HG02973 (cell line): ENCODE measurements at regions not wholly inside any gene's neighbourhood (a gene's known extent, or its start where the extent isn't known, plus 50 kb on each side); places are given as distances from the start of the nearest gene placed in this dataset.

ENCODE experiments used
- ATAC-seq: cut with Tn5 transposase; IDR thresholded peaks from one replicate; pipeline ENCODE4 v1.9.1; 2021; ENCODE audit warnings: moderate library complexity; ENCODE audit not compliant: unreplicated experiment

DNA sequence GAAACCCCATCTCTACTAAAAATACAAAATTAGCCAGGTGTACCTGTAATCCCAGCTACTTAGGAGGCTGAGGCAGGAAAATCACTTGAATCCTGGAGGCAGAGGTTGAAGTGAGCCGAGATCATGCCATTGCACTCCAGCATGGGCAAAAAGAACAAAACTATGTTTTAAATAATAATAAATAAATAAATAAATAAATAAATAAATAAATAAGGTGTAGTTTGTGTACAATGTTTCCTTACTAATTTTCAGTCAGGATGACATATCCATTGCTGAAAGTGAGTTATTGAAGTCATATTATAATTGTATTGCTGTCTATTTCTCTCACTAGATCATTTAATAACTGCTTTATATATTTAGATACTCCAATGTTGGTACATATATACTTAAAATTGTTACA lies 581.5 kb upstream of the DAB2 start:
- no peak for ATAC-seq

DNA sequence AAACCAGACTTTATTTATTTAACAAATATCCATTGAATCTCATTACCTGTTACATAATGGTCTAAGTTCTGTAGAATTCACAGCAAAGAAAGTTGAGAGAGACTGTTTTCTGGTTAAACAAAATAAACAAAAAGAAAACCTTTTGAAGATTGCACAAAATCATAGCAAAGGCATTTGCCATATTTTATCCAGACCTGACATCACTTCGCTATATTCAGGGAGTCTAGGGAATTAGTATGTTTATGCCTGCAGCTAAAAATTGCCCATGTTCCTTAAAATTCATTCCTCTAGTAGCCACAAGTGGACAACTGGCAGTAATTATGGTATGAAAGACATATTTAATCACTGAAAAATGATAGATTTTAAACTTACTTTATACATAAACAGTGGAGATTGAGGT lies 577.0 kb upstream of the DAB2 start:
- no peak for ATAC-seq

DNA sequence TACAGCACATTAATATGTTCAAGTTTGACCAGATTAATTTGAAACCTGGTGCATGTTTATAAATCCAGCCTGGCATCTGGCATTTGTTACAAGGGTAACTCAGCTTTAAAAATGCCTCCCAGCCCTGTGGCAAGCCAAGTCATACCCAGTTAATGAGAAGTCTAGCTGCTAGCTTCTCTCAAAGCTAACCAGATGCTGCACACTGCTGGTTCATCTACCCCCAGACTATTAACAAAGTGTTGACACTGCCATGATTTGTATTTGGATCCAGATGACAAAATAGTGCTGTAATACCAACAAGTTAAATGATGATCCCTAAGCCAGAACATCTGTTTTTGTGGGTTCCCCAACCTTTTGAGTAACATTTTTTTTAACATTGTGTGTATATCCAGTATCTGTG lies 573.7 kb upstream of the DAB2 start:
- no peak for ATAC-seq

DNA sequence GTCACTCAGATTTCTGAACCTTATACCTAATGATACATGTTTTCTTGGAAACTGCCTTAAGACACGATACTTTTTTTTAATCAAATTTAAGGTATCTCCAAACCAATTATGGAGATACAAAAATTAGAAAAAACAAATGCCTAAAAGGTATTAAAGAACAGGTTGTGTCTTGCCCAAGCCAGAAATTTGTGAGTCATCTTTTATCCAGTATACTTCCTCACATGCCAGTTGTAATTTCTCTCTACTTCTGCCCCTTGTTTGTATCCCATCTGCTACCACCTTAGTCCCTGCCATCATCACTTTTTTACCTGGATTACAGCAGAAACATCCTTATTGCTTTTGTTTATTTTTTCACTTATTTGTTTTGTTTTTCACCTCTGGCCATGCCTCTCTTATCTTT lies 571.2 kb upstream of the DAB2 start:
- ATAC-seq, result no peak

DNA sequence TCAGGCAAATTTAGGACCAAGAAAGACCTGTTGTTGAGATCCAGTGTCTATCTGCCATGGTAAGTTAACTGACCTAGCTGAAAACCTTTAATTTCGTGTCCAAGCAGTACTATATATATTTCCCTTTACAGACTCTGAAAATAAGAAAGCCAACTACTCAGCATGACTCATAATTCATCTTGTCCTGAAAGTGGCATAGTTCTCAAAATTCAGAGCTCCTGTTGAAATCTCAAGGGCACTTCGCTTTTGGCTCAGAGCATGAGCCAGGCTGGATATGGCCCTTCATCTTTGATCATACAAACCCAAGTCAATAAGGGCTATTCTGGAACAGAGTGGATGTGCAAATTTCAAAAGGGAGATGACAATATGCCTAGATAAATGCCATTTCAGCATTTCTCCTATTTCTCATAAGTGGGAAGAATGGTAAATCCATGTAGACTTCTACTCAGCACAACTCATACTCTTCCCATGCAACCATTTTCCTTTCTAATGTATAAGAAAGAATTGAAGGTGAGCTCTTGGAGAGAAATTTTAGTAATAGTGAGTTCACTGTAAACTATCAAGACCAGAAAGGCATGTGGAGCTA lies 567.9 kb upstream of the DAB2 start:
- no peak for ATAC-seq

DNA sequence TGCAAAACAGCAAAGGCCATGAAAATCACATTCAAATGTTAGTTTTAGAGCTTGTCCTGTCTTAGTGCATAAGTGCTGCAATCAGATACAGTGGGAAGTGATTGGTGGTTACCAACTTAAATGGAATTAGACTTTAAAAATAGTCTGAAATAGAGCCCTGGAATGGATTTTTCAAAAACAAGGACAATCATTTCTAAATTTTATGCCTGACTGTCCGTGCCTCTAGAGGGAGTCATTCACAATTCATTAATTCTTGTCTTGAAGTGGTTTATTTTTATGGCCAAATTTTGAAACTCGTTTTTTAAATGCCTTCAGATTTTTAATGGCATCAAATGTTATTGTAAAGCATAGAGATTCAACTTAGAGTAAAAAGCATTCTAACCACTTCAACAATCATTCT lies 561.8 kb upstream of the DAB2 start:
- no peak for ATAC-seq

DNA sequence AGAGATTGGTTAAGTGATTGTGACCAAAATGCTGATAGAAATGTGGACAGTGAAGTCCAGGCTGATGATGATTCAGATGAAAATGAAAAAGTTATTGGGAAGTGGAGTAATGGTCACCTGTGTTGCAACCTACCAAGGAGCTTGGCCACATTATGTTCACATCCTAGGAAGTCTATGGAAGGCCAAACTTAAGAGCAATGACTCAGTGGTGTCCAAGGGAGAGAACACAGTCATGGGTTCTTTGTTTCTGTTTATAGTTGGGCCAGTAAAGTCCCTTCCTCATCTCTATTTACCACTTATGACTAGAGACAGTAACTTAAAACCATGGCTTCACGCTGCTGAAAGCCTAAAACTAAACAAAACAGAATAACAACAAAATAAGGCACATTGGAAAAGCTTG lies 555.3 kb upstream of the DAB2 start:
- no peak for ATAC-seq

DNA sequence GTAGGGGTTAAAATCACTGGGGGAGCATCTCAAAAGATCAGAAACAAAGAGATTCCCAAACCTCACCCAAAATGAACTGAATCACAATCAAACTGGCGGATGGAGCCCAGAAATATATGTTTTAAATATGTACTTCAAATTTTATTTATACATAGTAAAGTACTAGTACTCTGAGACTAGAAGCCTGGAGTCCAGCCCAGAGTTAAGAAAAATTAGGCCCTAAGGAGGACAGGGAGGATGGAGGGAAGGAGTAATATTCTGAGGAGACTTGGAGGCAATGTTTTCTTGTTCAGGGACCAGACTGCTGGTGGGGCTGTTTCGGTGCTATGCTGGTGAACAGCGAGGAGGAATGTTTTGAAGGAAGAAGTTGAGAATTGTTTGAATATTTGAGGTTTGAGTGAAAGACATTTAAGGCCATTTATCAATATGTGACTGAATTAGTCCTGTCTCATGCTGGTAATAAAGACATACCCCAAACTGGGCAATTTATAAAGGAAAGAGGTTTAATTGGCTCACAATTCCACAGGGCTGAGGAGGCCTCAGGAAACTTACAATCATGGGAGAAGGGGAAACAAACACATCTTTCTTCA lies 552.4 kb upstream of the DAB2 start:
- ATAC-seq, result no peak

DNA sequence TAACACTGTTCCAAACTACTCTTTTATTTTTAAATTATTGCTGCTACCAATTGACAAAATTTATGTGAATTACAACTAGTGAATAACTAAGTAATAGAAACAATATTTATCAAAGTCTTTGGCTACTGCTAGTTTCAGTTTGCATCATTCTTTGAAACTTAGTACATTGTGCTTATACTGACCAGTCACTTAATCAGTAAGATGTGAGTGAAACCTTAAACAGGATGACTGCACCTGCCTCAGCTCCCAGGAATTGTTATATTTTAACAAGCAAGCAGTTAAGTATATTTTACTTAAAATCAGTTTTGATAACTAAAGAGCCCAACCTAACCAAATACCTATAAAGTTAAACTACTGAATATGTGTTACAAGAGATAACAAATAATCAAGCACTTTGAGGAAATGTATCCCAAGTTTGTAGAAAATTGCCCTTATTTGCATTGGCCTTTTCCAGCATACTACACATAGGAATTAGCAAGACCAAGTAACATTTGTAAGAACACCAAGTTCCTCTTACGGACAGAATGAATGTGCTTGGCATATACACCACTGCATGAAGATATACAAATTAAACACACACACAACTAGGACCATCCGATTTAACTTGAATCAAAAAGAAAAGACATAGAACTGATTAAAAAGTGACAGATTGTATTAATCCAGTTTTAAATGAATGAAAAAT lies 545.5 kb upstream of the DAB2 start:
- ATAC-seq, result no peak

DNA sequence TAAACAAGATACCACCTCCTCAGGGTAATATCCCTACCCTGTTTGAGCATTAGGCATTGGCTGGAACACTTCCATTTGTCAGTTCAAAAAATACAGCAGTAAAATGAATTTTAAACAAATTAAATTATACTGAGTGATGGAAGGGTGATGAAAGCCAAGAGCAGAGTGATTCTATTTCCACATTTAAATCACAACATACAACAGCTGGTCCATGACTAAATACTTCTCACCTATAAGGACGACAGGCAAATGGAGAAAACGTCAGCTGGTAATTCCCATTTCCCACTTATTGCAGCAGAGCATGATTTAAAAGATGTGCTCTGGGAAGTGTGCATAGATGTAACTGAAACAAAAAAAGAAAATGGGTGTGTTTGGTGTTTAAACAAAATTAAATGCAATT lies 543.6 kb upstream of the DAB2 start:
- ATAC-seq, result no peak

DNA sequence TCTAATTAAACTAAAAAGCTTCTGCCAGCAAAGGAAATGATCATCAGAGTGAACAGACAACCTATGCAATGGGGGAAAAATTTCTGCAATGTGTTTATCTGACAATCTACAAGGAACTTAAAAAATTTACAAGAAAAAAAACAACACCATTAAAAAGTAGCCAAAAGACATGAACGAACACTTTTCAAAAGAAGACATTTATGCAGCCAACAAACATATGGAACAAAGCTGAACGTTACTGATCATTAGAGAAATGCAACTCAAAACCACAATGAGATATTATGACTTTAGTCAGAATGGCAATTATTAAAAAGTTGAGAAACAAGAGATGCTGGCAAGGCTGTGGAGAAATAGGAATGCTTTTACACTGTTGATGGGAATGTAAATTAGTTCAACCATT lies 530.4 kb upstream of the DAB2 start:
- ATAC-seq, result no peak

DNA sequence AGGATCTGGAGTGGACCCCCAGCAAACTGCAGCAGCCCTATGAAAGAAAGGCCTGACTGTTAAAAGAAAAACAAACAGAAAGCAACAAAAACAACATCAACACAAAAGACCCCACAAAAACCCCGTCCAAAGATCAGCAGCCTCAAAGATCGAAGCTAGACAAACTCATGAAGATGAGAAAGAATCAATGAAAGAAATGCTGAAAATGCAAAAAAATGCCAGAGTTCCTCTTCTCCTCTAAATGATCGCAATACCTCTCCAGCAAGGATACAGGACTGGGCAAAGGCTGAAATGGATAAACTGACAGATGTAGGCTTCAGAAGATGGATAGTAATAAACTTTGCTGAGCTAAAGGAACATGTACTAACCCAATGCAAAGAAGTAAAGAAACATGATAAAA lies 526.3 kb upstream of the DAB2 start:
- no peak for ATAC-seq

DNA sequence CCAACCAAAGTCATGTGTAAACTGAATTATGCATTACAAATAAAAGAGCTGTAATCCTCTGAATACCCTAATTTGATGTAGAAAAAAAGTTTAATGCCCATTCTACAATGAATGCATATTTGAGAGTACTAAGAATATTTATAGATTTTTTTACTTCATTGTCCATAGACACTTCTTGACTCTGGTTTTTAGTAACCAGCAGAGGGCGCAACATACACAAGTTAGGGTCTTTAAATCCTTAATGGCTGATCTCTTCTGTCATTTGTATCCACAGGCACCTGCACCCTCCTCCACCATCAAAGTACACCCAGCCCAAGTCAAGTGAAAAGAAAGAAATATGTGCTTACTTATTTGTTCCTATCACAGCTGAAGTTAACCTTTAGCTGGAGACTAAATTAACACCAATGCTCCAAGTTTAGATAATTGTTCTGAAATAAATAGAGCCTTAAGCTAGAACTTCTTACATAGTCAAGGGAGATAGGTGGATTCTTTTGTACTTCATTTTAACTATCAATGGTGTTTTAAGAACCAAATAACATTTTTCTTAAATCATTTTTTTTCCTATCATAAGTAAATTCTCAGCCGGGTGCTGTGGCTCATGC lies 524.2 kb upstream of the DAB2 start:
- ATAC-seq, result peak; percentile 88

DNA sequence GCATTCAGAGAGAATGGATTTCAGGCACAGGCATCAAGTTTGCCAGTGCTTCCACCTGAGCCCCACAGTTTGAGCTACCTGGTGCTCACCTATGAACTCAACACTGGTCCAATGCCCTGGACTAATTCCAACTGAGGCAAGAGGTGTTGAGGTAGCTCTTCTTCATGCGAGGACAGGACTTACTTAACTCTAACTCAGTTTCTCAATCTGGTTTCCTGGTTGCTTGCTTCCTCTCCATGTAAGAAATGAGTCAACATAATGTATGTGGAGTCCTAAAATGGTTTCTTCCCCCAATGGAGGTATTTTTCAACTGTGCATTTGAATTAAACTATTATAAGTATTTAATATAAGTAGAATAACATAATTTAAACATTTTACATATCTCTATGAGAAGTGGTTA lies 523.6 kb upstream of the DAB2 start:
- no peak for ATAC-seq

DNA sequence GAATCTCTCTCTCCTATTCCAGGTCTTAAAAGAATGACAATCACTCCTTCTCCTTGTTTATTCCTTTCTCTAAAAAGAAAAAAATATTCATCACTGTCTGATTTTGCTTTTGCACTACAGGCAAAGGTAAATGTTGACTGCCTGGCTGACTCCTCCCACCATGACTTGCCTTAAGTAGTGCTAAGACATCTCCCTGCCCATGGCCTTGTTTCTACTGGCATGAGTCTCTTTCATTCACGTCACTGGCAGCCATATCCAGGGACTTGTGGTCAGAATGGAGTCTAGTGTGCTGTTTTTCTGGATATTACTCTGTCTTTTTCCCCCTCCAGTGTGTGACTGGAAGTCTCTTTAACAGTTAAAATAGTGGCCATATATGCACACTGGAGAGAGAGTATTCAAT lies 522.9 kb upstream of the DAB2 start:
- no peak for ATAC-seq

DNA sequence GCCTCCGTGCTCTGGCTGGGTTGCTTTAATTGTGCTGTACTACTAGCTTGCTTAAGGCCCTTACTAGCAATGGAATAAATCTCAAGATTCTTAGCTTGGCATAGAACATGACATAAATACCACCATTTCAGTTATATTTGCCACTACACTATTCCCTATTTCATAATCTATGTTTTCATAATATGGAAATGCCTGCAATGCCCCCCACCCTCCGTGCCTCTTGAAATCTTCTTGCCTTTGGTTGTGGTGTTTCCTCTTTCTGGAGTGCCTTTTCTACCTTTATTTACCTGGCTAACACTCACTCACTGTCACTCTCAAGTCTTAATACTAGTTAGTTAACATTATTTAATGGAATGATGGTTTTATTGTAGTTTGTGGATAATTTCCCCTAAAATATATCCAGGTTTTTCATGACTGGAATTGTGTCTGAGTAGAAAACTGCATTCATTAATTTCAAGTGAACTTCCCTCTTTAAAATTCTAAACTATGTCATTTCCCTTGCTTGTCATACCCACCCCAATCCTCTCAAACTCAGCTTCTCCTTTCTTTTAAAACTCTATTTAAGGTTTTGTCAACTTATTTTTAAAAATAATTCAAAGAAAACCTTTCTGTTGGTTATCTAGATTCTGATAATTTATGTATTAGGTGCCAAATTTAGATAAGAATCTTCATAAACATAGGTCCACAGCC lies 521.7 kb upstream of the DAB2 start:
- no peak for ATAC-seq

DNA sequence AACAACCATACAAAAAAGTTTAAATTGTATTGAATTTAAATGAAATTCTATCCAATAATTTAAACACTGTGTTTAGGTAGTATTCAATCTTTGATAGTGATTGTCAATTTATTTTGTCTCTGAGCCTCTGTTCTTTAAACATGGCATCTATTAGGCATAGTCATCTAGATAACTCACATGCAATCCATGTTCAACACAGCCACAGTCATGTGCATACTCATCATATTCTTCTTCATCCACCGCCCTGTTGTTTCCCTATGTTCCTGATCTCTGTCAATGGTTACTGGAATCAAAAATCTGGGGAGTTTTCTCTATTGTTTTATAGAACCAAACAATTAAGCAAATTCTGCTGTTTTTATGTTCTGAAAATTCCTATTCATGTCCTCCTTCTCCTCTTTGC lies 521.1 kb upstream of the DAB2 start:
- no peak for ATAC-seq

DNA sequence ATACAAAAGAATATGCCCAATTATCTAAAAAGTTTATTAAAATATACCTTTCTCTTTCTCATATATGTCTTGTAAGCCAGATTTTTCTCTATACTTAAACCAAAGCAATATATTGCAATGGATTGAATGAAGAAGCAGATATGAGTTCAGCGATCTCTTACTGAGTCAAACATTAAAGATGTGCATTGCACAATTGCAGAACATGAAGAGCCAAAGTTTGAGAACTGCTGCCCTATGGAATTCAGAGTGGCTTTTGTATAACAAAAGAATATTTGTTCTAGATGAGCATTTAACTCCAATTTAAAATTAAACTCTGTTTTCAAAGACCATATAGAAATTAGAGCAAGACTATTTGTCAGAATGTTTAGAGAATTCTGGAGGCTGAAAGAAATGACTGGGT lies 519.0 kb upstream of the DAB2 start:
- no peak for ATAC-seq

DNA sequence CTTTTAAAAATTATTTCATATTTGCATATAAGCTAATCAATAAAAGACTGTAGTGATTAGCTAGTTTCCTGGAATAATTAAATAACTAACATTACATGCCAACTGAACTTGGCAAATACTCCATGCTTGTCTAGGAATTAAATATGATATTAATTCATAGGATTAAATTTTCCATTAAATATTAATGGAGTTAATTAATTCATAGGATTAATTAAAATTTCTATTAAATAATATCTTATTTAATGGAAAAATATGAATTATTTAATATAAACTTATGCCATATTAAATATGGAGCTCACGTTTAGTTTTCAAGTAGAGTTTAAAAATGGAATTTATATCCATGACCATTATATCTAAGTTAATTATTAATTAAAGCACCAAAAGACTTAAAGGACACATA lies 517.8 kb upstream of the DAB2 start:
- no peak for ATAC-seq

DNA sequence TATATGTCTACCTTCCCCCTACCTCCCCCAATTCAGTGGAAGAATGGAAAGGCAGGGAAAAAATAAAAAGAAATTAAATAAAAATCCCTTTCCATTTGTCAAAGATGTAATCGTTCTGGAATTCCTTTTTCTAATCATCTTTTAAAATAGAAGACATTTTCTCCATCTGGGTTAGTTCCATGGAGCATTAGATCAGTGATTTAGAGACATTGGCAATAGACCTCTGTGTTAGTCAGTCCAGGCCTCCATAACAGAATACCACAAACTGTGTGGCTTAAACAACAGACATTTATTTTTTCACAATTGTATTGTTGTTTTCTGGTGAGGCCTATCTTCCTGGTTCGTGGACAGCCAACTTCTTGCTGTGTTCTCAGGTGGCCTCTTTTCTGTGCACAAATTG lies 516.6 kb upstream of the DAB2 start:
- no peak for ATAC-seq

DNA sequence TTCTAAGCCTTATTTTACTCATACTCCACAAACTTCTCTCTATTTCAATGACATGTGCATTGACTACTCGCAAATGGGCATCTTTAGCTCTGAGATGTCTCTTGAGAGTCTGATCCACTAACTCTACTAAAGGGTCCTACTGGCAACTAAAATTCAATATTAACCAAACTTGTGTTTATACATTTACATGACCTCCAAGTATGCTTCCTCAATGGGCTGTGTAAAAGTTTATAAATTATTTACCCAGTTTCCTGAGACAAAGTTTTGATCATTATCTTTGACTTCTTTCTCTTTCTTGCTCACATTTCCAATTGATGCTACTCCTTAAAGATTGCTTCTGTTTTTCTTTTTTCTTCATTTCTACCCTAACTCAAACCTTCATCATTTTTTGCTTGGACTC lies 510.1 kb upstream of the DAB2 start:
- ATAC-seq, result no peak

DNA sequence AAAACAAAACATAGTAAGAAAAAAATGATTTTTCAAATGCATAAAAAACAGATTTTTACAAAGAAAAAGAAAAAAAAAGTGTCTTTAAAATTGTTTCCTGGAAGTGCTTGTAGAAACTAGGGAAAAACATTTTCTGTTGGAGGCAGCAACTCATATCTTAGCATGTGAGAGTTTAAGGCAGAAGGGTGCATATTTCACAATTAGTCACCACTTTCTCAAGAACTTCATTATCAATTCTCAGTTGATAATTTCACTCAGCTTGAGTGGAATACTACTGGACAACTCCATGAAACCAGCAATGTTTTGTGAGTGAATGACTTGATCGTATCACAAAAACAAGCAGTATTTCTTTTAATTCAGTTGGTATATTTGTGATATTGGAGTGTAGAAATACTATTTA lies 508.3 kb upstream of the DAB2 start:
- ATAC-seq, result no peak
